ENCODE measurements at regions not wholly inside any gene's neighbourhood (a gene's known extent, or its start where the extent isn't known, plus 50 kb on each side); places are given as distances from the start of the nearest gene placed in this dataset.
"Not testable (repeated sequence)": the region's sequence is repeated elsewhere in the genome, so short reads cannot be mapped to it uniquely, and the experiment has no call there.

DNA sequence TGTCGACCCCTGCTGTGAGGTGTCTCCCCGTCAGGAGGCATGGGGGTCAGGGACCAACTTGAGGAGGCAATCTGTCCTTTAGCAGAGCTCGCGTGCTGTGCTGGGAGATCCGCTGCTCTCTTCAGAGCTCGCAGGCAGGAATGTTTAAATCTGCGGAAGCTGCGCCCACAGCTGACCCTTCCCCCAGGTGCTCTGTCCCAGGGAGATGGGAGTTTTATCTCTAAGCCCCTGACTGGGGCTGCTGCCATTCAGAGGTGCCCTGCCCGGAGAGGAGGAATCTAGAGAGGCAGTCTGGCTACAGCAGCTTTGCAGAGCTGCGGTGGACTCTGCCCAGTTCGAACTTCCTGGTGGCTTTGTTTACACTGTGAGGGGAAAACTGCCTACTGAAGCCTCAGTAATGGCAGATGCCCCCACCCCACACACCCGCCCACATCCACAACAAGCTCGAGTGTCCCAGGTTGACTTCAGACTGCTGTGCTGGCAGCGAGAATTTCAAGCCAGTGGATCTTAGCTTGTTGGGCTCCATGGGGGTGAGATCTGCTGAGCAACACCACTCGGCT is 133.1 kb downstream of the CENPC start:
- DNase-seq, result not testable (repeated sequence)

DNA sequence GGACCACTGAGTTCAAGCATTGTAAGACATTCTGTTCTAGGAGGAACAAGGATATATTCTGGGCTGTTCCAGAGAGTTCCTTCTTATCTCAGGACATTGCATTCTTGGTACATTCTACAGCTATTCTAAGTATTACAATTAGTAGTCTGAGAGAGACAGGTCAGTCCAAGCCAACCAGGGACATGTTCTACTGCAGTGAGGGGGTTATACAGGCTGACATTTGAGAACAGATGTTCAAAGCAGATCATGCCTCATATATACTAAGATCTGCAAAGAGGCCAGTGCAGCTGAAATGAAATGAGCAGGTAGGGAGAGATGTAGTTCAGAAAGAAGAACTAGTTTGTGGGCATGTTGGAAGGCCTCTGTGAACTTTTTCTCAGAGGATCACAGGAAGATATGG is 142.0 kb downstream of the CENPC start:
- DNase-seq, result no peak

DNA sequence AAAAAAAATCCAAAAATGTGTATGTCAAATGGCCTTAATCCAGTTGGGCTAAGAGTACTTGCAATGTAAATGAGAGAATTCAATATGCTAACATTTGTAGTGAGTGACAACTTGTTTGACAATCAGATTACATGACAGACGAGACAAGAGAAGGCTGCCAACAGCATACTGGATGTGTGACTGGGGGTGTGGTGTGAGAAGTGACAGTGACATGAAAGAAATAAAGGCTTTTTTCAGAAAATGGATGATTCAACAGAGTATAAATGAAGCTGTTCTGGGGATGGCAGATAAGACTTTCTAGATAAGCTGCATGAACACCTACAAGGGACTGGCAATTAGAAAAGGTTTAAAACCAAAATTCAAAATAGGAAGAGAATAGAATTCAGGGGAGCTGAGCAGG is 143.4 kb downstream of the CENPC start:
- DNase-seq, result no peak

DNA sequence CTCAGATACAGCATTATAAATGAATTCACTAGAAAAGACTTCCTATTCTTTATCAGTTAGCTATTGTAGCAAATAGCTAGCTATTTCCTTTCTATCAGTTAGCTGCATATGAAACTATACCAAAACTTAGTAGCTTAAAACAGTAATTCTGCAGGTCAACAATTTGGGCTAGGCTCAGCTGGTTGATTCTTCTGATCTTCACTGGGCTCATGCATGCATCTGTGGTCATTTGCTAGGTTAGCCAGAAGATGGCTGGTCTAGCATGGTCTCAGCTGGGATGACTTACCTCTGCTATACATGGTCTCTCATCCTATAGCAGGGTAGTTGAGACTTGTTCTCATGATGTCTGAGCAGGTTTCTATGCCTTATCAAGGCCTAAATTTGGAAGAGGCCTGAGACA is 147.4 kb downstream of the CENPC start:
- no peak for DNase-seq

DNA sequence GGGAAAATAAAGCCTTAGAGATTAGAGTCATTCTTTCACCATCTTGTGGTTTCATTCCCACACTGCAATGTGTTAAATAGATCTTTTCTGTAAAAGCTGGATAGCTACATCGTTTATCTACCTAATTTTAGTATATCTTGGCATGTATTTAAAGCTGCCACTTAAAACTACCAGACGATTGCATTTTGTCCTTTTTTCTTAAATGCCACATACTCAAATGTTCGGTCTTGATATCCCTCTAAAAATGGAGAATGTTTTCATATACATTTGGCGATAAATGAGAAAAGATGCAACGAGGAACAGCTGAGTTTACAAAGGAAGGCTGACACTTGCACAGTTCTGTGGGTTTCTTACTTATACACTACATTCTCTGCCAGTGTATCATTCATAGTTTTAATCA is 148.3 kb downstream of the CENPC start:
- no peak for DNase-seq

DNA sequence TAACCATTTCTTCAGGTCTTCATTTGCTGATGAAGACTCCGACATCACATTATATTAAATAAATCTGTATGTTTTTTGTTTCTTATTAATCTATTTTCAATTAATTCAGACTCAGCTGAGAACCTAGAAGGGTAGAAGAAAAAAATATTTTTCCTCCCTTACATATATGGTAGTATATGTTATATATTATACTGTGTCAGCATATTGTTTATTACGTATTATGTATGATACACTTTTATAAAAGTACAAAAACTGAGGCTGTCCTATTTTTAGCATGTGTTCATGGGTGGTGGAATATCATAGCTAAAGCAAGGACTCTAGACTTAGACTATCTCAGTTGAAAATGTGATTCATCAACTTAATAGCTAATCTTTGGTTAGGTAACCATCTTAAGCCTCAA is 149.3 kb downstream of the CENPC start:
- no peak for DNase-seq

DNA sequence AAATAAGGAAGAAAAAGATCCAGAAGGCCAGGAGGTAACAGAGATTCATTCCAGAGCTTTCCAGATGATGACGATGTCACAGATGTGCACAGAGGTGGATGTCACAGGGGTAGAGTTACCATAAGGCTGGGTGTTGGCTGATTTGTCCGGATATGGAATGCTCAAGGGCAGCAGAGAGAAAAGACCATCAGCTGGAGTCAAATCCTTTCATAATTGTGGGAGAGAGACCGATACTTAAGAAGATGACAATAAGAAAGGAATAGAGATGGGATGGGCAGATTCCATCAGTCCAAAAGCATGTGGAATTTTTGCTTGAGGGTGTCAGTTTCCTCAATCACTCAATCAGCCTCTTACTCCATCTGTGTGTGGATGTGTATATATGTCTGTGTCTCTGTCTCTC is 150.4 kb downstream of the CENPC start:
- DNase-seq, result no peak

DNA sequence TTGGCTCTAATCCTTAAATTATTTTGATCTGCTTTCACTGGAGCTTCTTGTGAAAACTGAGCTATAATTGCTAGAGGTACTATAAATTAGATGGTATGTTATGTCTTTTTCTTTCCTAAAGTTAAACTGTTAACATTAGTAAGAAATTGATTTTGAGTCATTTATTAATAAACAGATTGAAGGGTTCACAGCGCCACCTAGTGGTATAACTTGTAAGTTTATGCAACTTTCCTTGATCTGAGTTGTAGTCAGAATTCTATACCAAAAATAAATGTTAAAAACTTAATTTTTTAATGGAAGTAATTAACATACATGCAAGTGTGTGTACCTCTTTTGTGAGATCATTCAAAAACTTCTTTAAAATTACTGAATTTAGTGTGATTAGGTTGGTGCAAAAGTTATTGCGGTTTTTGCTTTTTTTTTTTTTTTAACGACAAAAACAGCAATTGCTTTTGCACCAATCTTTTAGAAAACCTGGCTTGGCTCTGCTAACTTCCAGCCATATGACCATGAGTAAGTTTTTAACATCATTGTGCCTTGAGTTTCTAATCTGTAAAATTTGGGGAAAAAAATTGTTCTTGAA is 151.5 kb downstream of the CENPC start:
- no peak for DNase-seq

DNA sequence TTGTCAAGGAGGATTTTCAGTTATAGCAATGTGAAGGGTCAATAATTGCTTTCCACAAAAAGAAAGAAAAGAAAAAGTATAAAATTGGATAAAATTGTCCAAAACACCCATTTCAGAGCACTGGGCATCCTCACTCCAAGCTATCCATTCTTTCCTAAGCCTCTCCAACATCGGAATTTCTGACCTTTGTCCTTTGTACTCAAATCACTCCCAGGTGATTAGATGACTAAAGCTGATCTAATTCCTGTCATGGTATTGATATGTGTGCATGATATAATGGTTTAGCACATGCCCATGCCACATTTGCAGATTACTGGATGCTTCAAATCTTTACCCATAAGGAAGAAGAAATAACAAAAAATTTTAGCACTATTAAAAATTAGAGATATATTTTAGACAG is 152.3 kb downstream of the CENPC start:
- DNase-seq, result no peak

DNA sequence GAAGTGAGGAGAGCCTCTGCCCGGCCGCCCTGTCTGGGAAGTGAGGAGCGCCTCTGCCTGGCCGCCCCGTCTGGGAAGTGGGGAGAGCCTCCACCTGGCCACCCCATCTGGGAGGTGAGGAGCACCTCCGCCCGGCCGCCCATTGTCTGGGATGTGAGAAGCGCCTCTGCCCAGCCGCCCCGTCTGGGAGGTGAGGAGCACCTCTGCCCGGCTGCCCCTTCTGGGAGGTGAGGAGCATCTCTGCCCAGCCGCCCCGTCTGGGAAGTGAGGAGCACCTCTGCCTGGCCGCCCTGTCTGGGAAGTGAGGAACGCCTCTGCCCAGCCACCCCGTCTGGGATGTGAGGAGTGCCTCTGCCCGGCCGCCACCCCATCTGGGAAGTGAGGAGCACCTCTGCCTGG is 163.9 kb downstream of the CENPC start:
- DNase-seq, result peak; percentile 8

DNA sequence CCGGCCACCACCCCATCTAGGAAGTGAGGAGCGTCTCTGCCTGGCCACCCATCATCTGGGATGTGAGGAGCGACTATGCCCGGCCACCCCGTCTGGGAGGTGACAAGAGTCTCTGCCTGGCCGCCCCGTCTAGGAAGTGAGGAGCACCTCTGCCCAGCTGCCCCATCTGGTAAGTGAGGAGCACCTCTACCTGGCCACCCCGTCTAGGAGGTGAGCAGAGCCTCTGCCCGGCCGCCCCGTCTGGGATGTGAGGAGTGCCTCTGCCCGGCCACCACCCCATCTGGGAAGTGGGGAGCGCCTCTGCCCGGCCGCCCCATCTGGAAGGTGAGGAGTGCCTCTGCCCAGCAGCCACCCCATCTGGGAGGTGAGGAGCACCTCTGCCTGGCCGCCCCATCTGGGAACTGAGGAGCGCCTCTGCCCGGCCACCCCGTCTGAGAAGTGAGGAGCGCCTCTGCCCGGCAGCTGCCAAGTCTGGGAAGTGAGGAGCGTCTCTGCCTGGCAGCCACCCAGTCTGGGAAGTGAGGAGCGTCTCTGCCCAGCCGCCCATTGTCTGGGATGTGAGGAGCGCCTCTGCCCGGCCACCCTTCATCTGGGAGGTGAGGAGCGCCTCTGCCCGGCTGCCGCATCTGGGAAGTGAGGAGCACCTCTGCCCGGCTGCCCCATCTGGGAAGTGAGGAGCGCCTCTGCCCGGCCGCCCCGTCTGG is 164.4 kb downstream of the CENPC start:
- DNase-seq, result peak; percentile 5

DNA sequence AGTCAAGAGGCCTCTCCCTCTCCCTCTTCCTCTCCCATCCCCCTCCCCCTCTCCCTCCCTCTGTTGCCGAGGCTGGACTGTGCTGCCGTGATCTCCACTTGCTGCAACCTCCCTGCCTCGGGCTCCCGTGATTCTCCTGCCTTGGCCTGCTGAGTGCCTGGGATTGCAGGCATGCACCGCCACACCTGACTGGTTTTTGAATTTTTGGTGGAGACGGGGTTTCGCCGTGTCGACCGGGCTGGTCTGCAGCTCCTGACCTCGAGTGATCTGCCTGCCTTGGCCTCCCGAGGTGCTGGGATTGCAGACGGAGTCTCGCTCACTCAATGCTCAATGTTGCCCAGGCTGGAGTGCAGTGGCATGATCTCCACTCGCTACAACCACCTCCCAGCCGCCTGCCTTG is 165.1 kb downstream of the CENPC start:
- peak; percentile 4 for DNase-seq

DNA sequence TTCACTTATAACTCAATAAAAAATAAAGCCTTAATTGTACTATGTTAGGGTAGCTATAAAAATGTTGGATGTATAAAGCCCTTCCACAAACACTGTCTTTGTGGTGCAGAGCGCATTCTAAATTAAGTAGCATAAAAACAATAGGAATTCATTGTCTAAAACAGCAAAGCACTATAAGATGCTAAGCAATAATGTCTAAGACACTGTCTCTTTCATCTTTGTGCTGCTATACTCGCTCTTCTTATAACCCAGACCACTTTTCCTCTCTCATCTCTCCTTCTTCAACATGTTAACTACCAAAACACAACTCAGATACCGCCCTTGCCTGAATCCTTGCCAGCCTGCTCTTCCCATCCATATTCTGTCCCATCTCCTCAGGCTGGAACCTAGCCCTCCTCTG is 170.0 kb downstream of the CENPC start:
- DNase-seq, result no peak

DNA sequence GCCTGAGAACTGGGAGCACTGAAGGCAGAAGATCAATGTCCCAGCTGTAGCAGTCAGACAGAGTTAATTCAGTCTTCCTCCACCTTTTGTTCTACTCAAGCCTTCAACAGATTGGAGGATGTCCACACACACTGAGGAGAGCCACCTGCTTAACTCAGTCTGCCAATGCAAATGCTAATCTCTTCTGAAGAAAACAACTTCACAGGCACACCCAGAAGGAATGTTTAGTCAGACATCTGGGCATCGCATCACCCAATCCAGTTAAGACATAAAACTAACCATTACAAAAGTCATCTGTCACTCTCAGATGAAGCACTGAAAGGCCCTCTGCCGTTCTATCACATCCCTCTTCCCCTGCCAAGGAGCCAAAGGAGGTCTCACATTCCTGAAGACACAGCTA is 173.7 kb downstream of the CENPC start:
- no peak for DNase-seq

DNA sequence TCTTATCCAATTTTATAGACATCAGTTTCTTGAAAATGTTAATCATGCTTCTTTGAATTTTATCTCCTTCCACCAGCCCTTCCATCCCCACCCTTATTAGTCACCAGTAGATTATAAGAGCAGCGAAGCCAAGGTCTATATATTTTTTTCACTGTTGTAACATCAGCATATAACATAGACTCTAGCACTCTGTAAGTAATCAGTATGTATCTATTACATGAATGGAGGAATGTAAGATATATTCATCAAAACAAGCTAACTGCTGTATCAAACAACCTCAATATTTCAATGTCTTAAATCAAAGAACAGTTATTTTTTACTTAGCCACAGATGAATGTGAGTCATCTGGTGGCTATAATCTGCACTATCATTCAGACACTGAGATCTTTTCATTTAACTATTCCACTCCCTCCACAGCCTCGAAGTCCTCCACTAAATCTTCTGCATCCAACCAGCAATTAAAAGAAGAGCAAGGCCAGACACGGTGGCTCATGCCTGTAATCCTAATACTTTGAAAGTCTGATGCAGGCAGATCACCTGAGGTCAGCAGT is 178.9 kb downstream of the CENPC start:
- DNase-seq, result no peak

DNA sequence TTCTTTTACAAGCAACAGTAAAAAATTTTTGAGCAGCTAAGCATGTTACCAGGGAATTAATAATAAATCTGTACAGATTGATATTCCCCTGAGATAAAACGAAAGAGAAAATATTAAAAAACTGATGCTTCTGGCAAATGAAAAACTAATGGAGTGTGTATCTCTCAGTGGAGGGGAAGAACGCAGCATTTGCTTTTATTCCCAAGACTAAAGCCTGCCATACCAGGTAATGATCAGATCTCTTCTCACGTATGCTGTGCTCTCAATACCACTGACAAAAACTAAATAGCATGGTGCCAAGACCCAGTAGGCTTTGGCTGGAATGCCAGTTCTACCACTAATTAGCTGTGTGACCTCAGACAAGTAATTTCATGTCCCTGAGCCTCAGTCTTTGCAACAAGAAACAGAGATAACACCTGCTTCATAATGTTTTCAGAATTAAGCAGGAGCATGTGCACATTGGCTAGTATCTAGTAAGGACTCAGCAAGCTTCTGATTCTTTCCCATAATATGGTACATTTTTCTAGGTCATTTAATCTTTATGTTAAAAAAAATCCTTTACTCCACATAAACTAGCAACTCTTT is 179.6 kb downstream of the CENPC start:
- no peak for DNase-seq

DNA sequence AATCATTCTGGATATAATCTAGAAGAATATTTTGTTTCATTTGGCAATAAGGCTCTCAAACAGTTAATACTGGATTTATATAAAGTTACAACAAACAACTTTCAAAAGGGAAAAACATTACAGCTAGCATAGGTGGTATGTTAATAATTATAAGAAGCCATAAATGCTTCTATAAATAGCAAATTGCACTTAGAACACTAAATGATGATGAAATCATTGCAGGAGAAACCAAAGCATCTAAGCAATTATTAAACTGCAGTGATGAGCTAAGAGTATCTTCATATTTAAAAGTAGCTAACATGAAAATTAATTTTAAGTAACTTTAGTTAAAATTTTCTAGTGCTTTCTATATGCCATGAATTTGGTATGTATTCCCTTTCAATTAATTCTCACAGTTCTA is 189.5 kb downstream of the CENPC start:
- no peak for DNase-seq

DNA sequence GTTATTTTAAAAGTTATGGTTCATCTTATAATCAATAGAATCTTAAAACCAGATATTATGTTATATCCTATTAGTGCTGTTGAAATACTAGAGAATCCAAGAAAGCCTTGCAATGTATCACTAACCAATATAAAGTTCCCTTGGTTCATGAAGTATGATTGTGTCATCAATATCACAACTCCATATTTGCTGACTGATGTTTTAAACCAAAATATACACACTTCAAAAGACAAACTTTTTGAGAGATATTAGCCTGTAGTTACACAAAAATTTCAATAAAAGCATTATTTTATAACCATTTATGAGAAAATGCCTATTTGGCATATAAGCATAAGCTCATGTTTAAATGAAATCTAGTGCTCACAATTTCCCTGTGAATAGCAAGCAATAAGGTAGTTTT is 198.6 kb downstream of the CENPC start:
- no peak for DNase-seq

DNA sequence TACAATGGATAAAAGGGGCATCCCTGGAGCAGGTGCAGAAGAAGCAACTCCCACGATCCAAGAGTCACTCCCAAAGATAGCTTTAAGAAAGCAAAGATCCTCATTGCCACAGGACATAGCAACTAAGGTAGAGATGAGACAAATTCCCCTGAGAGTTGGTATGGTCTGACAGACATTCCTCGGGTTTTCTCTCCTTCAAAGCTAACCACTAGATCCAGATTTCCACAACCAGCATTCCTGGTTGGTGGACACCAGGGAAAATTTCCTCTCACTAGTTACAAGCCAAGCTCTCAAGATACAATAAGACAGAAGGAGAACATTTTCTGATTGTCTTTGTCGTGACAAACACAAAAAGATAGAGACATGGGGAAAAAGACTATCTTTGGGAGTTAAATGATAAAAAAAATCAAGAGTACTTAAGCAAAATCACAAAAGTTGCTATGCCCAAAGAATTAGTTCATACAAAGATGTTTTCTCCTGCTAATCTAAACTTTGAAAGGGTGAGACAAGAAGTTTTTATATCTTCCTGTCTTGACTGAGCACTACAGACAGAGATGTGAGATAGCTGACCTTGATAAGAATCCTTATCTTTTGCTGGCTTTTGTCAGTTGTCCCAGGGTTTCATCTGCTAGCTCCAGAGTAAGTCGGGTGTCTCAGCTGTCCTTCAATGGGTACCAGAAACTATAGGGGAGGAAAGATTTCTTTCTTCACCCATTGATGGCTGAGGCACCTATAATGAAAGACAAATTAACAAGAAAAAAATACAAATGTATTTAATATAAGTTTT is 200.5 kb downstream of the CENPC start:
- DNase-seq, result no peak

DNA sequence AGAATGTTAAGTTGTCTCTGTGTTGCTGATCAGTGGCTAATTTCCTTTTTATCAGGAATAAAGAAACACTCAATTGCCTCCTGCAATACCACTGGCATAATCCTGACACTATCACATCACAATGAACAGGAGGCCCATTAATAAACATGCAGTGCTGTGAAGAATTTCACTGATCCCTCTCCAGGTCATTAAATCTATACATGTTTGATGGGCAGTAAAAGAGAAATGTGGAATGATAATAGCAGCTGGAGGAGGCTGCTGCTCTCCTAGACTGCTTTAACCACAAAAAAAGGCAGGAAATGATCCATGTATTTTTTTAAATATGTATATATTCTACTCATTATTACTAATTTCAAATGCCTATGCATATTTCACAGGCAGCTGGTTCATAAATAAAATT is 202.1 kb downstream of the CENPC start:
- DNase-seq, result no peak

DNA sequence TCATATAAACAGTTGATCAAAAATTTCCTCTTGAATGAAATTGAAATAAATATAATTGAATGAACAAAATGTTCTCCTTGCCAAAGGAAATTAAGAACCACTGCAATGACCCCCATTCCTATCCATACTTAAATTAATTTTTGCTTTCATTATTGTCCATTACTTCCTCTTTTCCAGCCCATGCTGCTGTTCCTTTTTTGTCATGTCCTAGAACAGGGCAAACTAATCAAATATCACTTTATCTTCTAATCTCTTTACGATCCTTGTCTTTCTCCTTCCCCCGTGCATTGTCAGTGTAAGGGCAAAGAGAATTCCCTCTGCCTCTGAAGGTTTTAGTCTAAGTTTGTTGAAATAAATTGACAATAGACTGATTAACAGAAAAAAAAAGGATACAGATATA is 203.0 kb downstream of the CENPC start:
- no peak for DNase-seq

DNA sequence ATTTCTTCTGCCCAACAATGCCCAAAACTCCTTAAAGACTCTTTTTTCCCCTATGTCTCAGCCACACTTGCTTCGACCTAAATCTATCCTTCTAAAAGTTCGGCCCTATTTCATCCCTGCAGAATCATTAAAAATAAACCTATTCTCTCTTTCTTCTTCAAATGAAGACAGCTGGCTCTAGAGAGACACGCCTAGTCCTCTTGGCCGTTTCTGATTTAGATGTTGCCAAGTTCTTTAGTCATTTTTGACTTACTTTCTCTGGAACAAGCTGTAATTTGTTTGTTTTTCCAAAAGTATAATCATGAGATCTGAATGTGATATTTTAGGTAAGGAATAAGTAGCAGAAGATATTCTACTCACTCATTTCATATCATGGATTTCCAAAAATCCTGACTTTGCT is 211.6 kb downstream of the CENPC start:
- DNase-seq, result no peak

DNA sequence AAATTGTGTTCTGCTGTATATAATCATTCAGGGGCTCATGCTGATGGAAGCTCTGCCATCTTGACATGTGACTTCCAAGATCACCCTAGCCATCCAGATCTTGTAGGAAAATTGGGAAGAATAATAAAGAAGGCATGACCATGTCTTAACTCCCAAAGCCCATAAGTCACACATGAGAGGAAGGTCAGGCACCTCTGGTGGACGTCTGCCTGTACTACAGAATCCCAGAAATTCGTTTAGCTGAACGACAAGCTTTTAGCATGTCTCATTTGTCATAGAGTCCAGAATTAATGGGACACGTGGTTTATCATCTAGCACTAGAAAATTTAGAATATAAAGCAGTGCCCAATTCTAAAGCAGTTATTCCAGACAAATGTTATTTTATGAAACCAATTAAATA is 212.7 kb downstream of the CENPC start:
- no peak for DNase-seq
